Gastrocnemius medialis (tissue), 4 donors: ENCODE measurements at regions not wholly inside any gene's neighbourhood (a gene's known extent, or its start where the extent isn't known, plus 50 kb on each side); places are given as distances from the start of the nearest gene placed in this dataset.
"Not testable (repeated sequence)": the region's sequence is repeated elsewhere in the genome, so short reads cannot be mapped to it uniquely, and the experiment has no call there.

Experiments
- ATAC-seq, 2 donors: fragments of 150-250 bp; one replicate each; pipeline ENCODE4 v1.9.1; 2016
- DNase-seq, 2 donors: peaks; one replicate each; pipeline ENCODE4 v3.0.0-alpha.2; 2019
- H3K27ac ChIP-seq, 4 donors: fragments of 200-600 bp; sonication (generic); 1 replicate in 1 of 4; 2 replicates in 3 of 4; pipeline ENCODE4 v1.5.1; 2016 to 2018; ENCODE audit warnings: mild to moderate bottlenecking in 2 of 4, moderate library complexity in 1 of 4
- H3K27me3 ChIP-seq, 3 donors: fragments of 200-600 bp; sonication (generic) in 2 of 3; 1 replicate in 1 of 3; 2 replicates in 2 of 3; pipeline versions ENCODE4 v1.5.1 to v1.6.0; 2016 to 2019; ENCODE audit warnings: mild to moderate bottlenecking in 1 of 3, moderate library complexity in 1 of 3
- H3K36me3 ChIP-seq, 2 donors: fragments of 200-600 bp; sonication (generic) in 1 of 2; one replicate each; pipeline ENCODE4 v1.5.1; 2017 to 2018
- H3K4me1 ChIP-seq, 2 donors: fragments of 200-600 bp; sonication (generic) in 1 of 2; one replicate each; pipeline ENCODE4 v1.5.1; 2016 to 2017; ENCODE audit warnings: mild to moderate bottlenecking in 2 of 2
- H3K4me3 ChIP-seq, 4 donors: fragments of 200-600 bp; sonication (generic) in 3 of 4; 1 replicate in 1 of 4; 2 replicates in 3 of 4; pipeline ENCODE4 v1.5.1; 2016 to 2019; ENCODE audit warnings: mild to moderate bottlenecking in 2 of 4
- H3K9me3 ChIP-seq, 3 donors: fragments of 200-600 bp; sonication (generic) in 2 of 3; 1 replicate in 1 of 3; 2 replicates in 2 of 3; pipeline ENCODE4 v1.5.1; 2016 to 2019
- POLR2A ChIP-seq, 2 donors: fragments of 450-650 bp; IDR thresholded peaks; one replicate each; pipeline ENCODE4 v1.6.1; 2017; ENCODE audit warnings: antibody characterized with exemption in 2 of 2, mild to moderate bottlenecking in 2 of 2, moderate library complexity in 2 of 2
- in situ Hi-C, 4 donors: fragments of 200-750 bp; cut with MboI; loops; one replicate each; pipeline versions ENCODE4 v1.15.0 to v1.8.0; 2017; ENCODE audit warnings: low sequenced_read_pairs in 4 of 4
- intact Hi-C: fragments of 100-400 bp; cut with DNase I; formaldehyde crosslinking; loops from one replicate; pipeline ENCODE4 v1.15.1; 2023; ENCODE audit warnings: low total_unique reads
- TF ChIP-seq, protein P1 (sequence below), 5 experiments: fragments of 450-650 bp in 3 of 5; fragments of 200-600 bp in 2 of 5; sonication (generic) in 2 of 5; IDR thresholded peaks in 4 of 5; conservative IDR thresholded peaks in 1 of 5; 1 replicate in 4 of 5; 2 replicates in 1 of 5; pipeline ENCODE4 v1.5.1; 2016 to 2019; ENCODE audit warnings: antibody characterized with exemption in 5 of 5, mild to moderate bottlenecking in 3 of 5, moderate library complexity in 3 of 5

DNA sequence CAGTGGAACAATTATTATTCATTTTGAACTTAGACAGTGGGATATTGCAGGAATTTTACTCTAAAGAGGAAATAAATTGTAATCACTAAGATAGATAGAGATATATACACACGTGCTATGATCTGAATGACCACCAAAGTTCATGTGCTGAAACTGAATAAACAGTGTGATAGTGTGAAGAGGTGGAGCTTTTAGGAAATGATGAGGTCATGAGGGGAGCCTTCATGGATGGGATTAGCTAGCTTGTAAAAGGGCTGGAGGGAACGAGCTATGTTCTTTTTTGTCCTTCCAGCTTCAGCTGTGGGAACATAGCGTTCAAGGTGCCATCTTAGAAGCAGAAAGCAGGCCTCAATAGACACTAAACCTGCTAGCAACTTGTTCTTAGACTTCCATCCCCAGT lies 191.5 kb upstream of the LRIG3 start:
- Histone ChIP-seq H3K27ac (no peak overlapping the region), H3K4me1 (no peaks in the 10 kb centered on the region), H3K4me3 (no peak overlapping the region), H3K36me3 (no peaks in the 10 kb centered on the region), H3K9me3 (no peaks in the 10 kb centered on the region), H3K27me3 (no peaks in the 10 kb centered on the region)
- TF ChIP-seq, protein P1, sequence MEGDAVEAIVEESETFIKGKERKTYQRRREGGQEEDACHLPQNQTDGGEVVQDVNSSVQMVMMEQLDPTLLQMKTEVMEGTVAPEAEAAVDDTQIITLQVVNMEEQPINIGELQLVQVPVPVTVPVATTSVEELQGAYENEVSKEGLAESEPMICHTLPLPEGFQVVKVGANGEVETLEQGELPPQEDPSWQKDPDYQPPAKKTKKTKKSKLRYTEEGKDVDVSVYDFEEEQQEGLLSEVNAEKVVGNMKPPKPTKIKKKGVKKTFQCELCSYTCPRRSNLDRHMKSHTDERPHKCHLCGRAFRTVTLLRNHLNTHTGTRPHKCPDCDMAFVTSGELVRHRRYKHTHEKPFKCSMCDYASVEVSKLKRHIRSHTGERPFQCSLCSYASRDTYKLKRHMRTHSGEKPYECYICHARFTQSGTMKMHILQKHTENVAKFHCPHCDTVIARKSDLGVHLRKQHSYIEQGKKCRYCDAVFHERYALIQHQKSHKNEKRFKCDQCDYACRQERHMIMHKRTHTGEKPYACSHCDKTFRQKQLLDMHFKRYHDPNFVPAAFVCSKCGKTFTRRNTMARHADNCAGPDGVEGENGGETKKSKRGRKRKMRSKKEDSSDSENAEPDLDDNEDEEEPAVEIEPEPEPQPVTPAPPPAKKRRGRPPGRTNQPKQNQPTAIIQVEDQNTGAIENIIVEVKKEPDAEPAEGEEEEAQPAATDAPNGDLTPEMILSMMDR (IDR thresholded peaks at IDR 0.05 in 4 of 5, conservative IDR thresholded peaks at IDR 0.05 in 1 of 5) = no peak
- TF ChIP-seq POLR2A (IDR thresholded peaks at IDR 0.05) = no peak
- in situ Hi-C loops = no loop called here
- DNase-seq (no peak), ATAC-seq (no peak)
- intact Hi-C loops = loop anchor here (5.0 kb wide), 1 partner anchor 40 kb away; no protein-coding TSS in a partner anchor

DNA sequence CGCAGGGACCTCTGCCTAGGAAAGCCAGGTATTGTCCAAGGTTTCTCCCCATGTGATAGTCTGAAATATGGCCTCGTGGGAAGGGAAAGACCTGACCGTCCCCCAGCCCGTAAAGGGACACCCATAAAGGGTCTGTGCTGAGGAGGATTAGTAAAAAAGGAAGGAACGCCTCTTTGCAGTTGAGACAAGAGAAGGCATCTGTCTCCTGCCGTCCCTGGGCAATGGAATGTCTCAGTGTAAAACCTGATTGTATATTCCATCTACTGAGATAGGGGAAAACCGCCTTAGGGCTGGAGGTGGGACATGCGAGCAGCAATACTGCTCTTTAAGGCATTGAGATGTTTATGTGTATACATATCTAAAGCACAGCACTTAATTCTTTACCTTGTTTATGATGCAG lies 188.2 kb upstream of the LRIG3 start:
- in situ Hi-C loops, H3K27me3 ChIP-seq, H3K9me3 ChIP-seq, H3K4me1 ChIP-seq, H3K27ac ChIP-seq, ATAC-seq, DNase-seq, intact Hi-C loops, H3K4me3 ChIP-seq, H3K36me3 ChIP-seq: not testable (repeated sequence)

DNA sequence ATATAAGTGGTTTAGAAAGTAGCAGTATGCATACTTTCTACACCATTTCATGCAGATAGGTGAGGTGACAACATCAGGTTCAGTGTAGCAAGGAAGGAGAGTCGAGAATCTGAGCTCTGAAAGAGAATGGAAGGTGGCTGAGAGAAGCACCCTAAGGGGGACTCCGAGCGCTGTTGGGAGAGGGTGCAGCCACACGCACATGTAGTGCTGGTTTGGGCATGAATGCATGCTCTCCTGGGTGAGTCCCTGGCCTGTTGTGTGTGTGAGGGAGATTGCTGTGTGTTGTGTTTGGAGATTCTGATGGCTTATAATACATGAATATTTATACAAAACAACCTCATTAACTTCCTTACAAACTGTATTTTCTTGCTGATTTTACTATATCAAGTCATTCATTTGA lies 180.3 kb upstream of the LRIG3 start:
- intact Hi-C loops (no loop called here), in situ Hi-C loops (no loop called here)
- TF ChIP-seq, protein P1 (IDR thresholded peaks at IDR 0.05 in 4 of 5, conservative IDR thresholded peaks at IDR 0.05 in 1 of 5) = no peak
- no peak for TF ChIP-seq POLR2A (IDR thresholded peaks at IDR 0.05)
- no peaks in the 10 kb centered on the region for H3K27me3 ChIP-seq
- H3K4me1 ChIP-seq = no peaks in the 10 kb centered on the region
- H3K27ac ChIP-seq = no peak overlapping the region
- ATAC-seq = no peak
- H3K36me3 ChIP-seq = no peaks in the 10 kb centered on the region
- H3K9me3 ChIP-seq = no peaks in the 10 kb centered on the region
- H3K4me3 ChIP-seq = no peak overlapping the region
- no peak for DNase-seq

DNA sequence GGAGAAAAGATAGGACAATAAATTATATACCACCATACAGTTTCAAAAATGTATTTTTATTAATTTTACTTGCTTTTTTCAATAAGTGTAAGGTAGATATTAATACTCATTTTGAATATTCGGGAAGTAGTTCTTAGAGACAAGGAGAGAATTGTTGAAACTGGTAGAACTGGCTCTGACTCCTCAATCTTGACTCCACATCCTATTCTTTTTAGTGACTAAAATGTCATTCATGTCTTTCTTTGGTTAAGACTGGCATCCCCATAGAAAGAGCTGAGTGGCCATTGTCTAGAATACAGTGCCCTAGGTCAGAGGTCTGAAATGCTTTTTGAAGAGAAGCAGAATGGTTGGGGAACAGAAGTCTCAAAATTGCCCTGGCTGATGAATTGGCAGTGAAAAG lies 177.6 kb upstream of the LRIG3 start:
- intact Hi-C loops = no loop called here
- Histone ChIP-seq H3K4me3 (no peak overlapping the region), H3K36me3 (no peaks in the 10 kb centered on the region), H3K27ac (no peak overlapping the region), H3K9me3 (no peaks in the 10 kb centered on the region), H3K27me3 (no peaks in the 10 kb centered on the region), H3K4me1 (no peaks in the 10 kb centered on the region)
- TF ChIP-seq, protein P1 (IDR thresholded peaks at IDR 0.05 in 4 of 5, conservative IDR thresholded peaks at IDR 0.05 in 1 of 5) = no peak
- no peak for TF ChIP-seq POLR2A (IDR thresholded peaks at IDR 0.05)
- ATAC-seq (no peak), DNase-seq (no peak)
- in situ Hi-C loops = no loop called here

DNA sequence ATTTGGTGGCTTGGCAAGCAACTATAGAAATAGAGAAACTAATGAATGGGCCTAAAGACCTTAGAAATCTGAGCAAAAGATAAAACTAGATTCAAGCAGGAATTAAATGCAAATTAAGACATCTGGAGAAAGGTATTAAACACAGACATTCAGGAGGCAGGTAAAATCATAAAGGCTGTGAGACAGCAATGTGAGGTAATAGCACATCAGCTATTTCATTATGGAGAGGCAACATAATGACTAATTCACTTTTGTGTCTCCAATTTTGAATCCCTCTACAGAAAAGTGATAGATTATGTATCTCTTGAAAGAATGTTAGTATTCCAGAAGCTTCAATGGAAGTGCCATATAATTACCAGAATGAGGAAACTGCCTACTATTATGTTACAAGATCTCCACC lies 175.9 kb upstream of the LRIG3 start:
- ATAC-seq (no peak), DNase-seq (no peak)
- H3K9me3 ChIP-seq = no peaks in the 10 kb centered on the region
- intact Hi-C loops (no loop called here), in situ Hi-C loops (no loop called here)
- H3K27me3 ChIP-seq = no peaks in the 10 kb centered on the region
- H3K4me3 ChIP-seq = no peak overlapping the region
- H3K27ac ChIP-seq = no peak overlapping the region
- no peak for TF ChIP-seq POLR2A (IDR thresholded peaks at IDR 0.05)
- TF ChIP-seq, protein P1 (IDR thresholded peaks at IDR 0.05 in 4 of 5, conservative IDR thresholded peaks at IDR 0.05 in 1 of 5) = no peak
- no peaks in the 10 kb centered on the region for H3K36me3 ChIP-seq
- no peaks in the 10 kb centered on the region for H3K4me1 ChIP-seq
